HG02610 (cell line): ENCODE measurements at regions not wholly inside any gene's neighbourhood (a gene's known extent, or its start where the extent isn't known, plus 50 kb on each side); places are given as distances from the start of the nearest gene placed in this dataset.
"Not testable (repeated sequence)": the region's sequence is repeated elsewhere in the genome, so short reads cannot be mapped to it uniquely, and the experiment has no call there.

Source experiments
- ATAC-seq: cut with Tn5 transposase; IDR thresholded peaks from one replicate; pipeline ENCODE4 v1.9.1; 2021; ENCODE audit warnings: mild to moderate bottlenecking, moderate library complexity; ENCODE audit not compliant: unreplicated experiment

- ATAC-seq: peak; percentile 75
These were observed 508.6 kb downstream of the RWDD3 start for GRCh38 chr1:95742591-95743089.

GRCh38 chr1:95744731-95745130 is 510.7 kb downstream of the RWDD3 start:
- ATAC-seq: no peak

GRCh38 chr1:95752515-95753381 is 518.7 kb downstream of the RWDD3 start:
- no peak for ATAC-seq

GRCh38 chr1:95753382-95754016 is 519.5 kb downstream of the RWDD3 start:
- no peak for ATAC-seq

- no peak for ATAC-seq
These were observed 520.4 kb downstream of the RWDD3 start for GRCh38 chr1:95754412-95754811.

GRCh38 chr1:95766036-95766435 is 532.0 kb downstream of the RWDD3 start:
- ATAC-seq: no peak

GRCh38 chr1:95770581-95770980 is 536.6 kb downstream of the RWDD3 start:
- ATAC-seq: no peak

GRCh38 chr1:95778217-95778616 is 544.2 kb downstream of the RWDD3 start:
- peak; percentile 89 for ATAC-seq

GRCh38 chr1:95780836-95781235 is 546.8 kb downstream of the RWDD3 start:
- no peak for ATAC-seq

- no peak for ATAC-seq
These were observed 556.1 kb downstream of the RWDD3 start for GRCh38 chr1:95790136-95790535.

GRCh38 chr1:95793893-95794292 is 559.9 kb downstream of the RWDD3 start:
- ATAC-seq: no peak

GRCh38 chr1:95797761-95798160 is 563.8 kb downstream of the RWDD3 start:
- ATAC-seq: not testable (repeated sequence)

- ATAC-seq: no peak
These were observed 572.2 kb downstream of the RWDD3 start for GRCh38 chr1:95806171-95806570.

GRCh38 chr1:95809391-95809790 is 575.4 kb downstream of the RWDD3 start:
- ATAC-seq: no peak

- ATAC-seq: no peak
These were observed 581.5 kb downstream of the RWDD3 start for GRCh38 chr1:95815511-95815910.

- no peak for ATAC-seq
These were observed 595.5 kb downstream of the RWDD3 start for GRCh38 chr1:95829556-95829955.

- ATAC-seq: no peak
These were observed 598.4 kb downstream of the RWDD3 start for GRCh38 chr1:95832370-95832769.

GRCh38 chr1:95849439-95849838 is 615.4 kb downstream of the RWDD3 start:
- ATAC-seq: no peak

GRCh38 chr1:95850165-95850649 is 616.2 kb downstream of the RWDD3 start:
- no peak for ATAC-seq

- no peak for ATAC-seq
These were observed 616.8 kb downstream of the RWDD3 start for GRCh38 chr1:95850763-95851162.

- no peak for ATAC-seq
These were observed 618.6 kb downstream of the RWDD3 start for GRCh38 chr1:95852483-95853070.

- no peak for ATAC-seq
These were observed 620.4 kb downstream of the RWDD3 start for GRCh38 chr1:95854457-95854856.
